M059J (cell line): ENCODE measurements at regions not wholly inside any gene's neighbourhood (a gene's known extent, or its start where the extent isn't known, plus 50 kb on each side); places are given as distances from the start of the nearest gene placed in this dataset.
A peak's percentile ranks its signal among the peaks of the same experiment; 100 is the strongest.
"Not testable (repeated sequence)": the region's sequence is repeated elsewhere in the genome, so short reads cannot be mapped to it uniquely, and the experiment has no call there.

Experiments used
- DNase-seq: peaks from one replicate; pipeline ENCODE4 v3.0.0-alpha.2; 2012; ENCODE audit warnings: low read depth

GRCh38 chr5:60517850-60518249 is 182.1 kb downstream of the DEPDC1B start:
- DNase-seq = no peak

DNA sequence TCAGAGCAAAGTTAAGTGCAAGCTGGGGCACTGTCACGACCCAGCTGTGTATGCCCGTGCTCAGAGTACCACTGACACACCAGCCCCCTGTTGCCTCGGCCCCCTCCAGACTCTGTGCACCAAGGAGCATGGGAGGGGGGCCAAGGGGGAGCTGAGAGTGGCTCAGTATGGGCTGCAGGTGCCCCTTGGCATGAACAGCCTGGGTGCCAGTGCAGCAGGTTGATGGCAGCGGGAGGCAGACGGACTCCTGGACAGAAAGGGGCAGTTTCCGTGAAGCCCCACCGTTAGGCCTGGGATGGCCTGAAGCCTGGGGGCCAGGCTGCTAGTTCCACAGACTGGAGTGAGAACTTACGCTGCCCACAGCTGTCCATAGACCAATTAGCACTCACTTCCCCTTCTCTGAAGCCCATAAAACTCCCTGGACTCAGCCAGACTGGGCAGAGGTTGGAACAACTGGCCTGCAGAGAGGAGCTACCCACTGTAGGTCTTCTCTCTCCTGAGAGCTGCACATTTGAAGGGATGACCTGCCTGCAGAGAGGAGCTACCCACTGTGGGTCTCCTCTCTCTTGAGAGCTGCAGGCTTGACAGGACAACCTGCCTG is 182.8 kb downstream of the DEPDC1B start:
- DNase-seq = no peak

GRCh38 chr5:60516688-60517087 is 183.3 kb downstream of the DEPDC1B start:
- no peak for DNase-seq

GRCh38 chr5:60514152-60514551 is 185.8 kb downstream of the DEPDC1B start:
- no peak for DNase-seq

DNA sequence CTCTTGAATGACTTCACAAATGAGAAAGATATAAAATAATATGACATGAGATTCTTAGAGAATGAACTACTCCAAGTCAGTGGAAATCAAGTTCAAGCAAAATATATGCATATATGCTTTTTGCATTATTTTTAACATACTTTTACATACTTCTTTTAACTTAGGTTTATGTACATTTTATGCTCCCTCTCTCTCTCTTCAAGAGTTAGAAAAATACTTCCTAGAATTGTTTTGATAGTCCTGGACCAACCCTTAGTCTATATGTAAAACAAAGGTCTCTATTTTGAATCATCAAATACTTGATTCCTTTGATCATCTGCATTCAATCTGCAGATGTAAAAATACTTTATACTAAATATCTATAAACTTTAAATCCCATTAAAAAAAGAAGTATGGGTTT is 187.8 kb downstream of the DEPDC1B start:
- DNase-seq = no peak

- no peak for DNase-seq
These were observed 189.3 kb downstream of the DEPDC1B start for GRCh38 chr5:60510663-60511062.

DNA sequence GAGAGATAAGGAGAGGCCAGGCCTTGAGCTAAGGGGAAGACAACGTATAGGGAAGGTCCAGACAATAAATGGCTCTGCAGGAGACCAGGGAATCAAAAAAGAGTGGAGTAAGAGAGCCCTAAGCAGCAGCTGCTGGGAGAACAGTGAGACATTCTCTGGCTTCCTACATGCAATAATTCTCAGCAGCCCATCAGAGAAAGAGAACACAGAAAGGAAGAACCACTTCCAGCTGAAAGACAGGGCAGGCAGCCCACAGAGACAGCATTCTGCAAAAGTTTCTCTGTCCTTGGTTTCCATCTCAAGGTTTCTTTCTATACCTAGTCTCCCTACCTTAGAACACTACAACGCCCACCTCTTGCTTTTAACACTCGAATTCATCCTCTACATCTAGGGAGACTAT is 189.9 kb downstream of the DEPDC1B start:
- DNase-seq = no peak

DNA sequence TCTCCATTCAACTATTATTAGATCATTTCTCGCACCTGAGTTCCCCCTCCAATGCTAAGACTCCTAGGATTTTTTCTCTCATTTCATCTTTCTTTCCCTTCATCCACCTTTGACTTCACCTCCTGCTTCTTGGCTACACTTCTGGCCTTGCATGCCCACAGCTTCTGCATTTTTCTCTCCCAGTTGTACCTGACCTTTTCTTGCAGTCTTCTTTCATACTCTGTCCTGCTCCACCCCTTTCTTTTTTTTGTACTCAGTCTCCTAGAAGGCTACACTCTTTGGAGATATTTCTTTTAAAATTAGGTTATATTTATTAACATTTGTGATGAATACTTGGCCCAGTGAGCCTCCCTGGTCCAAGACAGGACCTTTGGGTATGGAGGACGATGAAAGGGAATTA is 190.4 kb downstream of the DEPDC1B start:
- DNase-seq = no peak

DNA sequence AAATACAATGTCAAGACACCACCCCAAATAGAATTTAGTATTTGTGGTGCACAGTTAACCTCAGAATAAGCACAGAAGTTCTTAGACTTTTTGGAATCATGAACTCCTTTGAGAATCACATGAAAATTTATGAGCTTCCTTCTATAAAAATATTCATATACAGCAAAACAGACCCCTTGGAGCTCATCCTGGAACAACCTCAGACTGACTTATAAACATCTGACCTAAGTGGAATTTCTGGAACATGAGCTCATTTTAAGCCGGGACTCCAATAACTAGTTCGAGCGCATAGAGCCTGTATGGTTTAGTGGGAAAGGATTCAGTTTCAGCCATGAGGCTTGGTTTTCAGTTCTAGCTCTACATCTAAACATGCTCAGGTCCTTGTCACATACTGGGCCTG is 192.3 kb downstream of the DEPDC1B start:
- peak; percentile 76 for DNase-seq

DNA sequence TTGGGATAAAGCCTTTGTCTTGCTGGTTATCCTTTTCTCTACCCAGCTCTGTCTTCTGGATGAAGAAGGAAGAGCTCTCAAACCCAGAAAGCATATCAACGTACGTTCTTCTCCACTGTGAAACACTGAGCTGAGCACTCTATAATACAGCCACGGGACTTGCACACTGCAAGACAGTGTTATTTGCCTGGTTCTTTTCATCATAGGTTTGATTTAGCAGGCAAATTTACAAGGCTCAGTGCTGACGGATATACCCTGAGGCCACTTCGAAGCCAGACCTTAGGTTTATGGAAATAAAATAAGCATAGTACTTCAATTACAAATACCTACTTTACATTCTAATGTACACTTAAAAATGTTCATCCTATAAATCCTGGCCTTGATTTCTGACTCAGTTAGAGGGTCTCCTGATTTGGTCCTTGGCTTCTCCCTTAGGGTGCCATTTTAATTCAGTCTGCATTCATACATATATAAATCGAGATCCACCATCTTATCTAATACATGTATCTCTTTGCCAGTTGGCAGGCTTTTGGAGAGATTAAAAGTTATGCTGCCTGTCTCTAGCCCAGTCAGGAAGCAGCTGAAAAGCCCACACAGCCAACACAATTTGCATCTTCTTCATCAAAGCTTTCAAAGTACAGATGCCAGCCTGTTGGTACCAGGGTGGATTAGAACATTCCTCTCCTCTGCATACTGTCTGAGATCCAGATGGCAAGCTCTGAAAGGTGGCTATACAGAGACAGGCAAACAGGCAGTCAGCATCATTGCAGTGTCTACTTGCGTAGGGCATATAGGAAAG is 194.4 kb downstream of the DEPDC1B start:
- peak; percentile 50 for DNase-seq

DNA sequence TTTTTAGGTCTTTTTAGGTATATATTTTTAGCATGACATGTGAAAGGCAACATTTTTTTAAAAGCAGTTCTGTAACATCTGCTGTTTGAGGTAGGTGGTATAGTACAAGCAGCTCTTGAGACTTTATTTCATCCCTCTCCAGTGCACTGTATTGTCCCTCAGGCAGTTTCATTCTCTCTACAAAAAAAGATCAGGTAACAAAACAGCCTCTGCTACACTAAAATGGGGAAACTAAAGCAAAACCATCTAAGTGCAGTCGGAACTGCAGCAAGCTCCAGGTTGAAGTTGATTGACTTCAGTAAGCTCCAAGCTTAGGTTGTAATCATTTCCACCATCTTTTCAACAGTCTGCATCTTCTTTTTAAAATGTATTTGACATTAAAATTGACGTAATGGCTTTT is 195.6 kb downstream of the DEPDC1B start:
- no peak for DNase-seq

DNA sequence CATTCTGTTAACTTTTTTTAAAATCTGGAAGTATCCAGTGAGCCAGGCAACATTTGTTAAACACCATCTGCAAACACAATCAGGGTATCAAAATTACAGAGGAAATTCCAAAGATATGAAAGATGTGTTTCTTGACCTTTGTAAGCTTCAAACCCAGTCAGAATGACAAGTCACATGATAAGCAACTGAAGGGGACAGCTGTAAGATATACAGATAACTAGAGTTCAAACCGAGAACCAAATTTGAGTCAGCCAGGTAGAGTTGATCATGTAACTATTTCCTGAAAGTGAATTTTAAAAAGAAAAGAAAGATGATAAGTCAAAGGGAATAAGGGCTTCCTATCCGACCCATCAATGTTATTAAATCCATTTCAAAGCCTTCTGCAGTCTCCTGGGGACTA is 196.2 kb downstream of the DEPDC1B start:
- peak; percentile 43 for DNase-seq

DNA sequence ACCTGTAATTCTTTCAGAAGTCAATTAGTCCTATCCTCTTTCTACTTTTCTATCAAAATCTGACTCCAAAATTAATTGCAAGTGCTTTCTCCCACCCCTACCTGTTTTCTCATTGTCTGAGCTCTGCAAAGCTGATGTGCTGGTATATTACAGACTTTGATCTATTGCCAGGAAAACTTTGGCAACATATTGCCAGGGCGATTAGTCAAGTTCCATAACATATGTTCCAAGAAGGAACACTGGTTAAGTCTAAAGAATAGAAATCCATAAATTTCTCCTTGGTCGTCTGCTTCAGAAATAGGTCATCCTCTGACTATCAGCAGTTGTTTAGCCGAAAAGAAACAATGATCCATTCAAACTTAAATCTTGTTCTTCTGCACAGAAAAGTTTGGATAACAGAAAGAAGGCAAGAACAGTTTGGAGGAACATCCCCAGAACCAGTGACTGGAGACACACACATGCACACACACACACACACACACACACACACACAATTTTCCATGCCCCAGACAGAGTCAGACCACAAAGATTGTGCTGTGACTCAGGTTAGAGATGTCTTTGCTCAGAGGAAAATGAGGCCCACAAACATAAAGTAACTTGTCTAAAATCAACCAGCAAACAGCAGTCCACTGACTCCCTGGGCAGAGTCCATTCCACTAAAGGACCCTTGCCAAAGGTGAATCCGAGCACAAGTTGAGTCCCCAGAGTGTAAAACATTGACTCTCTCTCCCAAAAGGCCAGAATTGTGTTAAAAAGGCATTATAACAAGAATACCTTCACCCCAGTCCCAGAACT is 202.1 kb downstream of the DEPDC1B start:
- peak; percentile 77 for DNase-seq

DNA sequence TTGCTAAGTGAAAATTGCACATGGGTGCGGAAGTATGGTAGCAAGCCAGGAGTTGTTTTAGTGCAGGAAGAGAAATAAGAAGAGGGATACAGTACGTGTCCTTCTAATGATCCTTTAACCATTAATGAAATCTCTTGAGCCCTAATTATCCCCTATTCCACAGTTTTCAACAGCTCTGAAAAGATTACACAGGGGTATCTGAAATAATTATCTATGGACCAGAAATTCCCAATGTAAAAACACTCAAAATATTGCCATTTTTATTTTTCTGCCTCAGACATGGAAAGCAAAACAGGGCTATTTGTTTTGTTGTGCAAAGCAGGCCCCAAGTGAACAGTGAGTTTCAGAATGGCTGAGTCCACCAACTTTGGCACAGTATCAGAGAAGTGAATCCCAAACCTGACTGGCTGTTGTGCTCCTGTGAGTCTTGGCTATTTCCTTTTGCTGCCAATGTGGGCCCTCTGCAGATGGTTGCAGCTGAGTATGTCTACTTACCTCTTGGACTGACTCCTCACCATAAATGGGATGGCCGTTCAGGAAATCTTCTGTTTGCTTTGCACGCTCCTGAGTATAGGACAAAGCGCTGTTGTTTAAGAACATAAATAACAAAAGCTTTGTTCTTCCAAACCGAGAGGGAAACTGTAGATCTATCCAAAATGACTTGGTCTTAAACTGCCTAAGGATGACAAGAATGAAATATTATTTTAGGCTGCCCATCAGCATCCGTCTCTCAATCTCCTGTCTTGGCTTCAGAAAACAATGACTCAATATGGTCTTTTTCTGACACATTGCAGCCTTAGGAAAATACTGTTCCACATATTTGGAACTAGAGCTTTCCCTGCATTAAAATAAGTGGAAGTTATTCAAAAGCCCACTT is 204.1 kb downstream of the DEPDC1B start:
- peak; percentile 67 for DNase-seq

DNA sequence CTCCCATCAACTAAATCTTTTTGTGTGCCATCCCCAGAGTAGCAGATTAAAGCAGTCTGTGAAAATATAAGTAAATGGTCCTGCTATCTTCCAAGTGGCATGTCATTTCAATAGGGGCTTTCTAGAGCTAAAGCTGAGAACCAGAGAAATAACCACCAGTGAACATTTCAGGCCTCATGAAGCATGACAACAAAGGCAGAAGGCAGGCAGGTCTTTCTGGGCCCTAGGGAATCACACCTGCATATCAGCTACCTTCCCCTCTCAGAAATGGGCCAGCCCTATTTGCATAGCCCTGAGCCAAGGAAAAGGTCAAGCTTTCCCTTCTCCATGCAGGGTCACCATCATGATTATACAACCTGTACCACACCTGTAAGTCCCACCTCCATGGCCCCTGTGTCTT is 205.3 kb downstream of the DEPDC1B start:
- DNase-seq = no peak

- peak; percentile 53 for DNase-seq
These were observed 205.8 kb downstream of the DEPDC1B start for GRCh38 chr5:60494144-60494543.

GRCh38 chr5:60493372-60493771 is 206.6 kb downstream of the DEPDC1B start:
- no peak for DNase-seq

DNA sequence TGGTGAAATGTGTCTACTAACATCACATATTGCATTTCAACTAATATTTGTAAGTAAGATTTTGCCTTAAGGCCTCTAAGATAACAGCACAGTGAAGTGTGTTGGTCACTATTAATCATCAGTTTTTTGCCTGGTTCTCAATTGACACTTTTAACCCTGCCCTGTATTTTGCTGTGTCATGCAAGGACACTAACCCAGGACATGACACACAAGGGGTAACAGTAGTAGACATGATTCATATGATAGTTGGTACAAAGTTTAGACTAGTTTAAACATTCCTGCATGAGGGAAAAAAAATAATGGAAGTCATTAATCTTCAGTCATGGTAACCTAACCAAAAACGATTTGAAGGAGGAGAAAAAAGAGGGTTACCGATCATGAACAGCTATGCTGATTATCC is 207.0 kb downstream of the DEPDC1B start:
- peak; percentile 89 for DNase-seq

- DNase-seq = not testable (repeated sequence)
These were observed 207.6 kb downstream of the DEPDC1B start for GRCh38 chr5:60492358-60492757.

DNA sequence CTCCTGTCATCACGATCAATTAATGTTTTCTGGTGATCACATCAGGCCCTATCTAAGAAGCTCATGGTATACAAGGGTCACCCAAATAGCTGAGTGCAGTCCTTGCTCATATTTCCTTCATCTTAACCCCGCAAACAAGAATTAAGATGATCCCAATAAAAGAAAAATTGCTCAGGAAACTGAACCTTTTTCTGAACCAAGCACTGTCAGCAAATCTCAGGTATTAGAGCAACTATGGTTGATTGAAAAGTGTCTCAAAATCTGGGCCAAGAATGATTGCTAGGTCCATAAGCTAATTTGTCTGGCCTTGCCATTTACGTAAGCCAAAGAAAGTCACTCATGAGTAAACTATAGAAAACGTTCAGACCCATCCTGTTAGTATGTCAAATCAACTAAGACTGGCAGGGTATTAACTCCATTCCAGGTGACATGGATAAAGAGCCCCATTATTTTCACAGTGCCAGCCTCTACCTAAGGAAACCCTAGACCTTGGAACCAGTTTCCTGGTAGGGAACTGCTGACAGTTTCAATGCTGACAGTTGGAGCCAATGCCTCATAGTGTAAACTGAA is 209.3 kb downstream of the DEPDC1B start:
- no peak for DNase-seq

DNA sequence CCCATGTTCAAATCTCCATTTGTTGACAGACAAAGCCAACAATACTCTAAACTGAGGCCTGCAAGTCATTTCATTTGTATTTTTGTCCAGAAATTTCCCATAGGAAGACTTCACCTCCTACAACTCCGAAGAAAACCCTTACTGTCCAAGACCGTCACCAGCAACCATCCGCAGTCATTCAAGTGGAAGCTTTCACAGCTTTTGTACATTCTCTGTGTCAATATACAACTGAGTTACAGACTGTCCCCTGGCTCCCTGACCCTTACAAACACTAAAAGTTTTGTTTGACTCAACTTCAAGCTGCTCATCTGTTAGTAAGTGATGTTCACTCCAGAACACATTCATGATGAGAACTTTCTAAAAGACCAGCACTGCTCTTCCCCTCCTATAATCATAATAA is 210.1 kb downstream of the DEPDC1B start:
- DNase-seq = no peak
